PC-3 (cell line): ENCODE measurements at regions not wholly inside any gene's neighbourhood (a gene's known extent, or its start where the extent isn't known, plus 50 kb on each side); places are given as distances from the start of the nearest gene placed in this dataset.

Experiments used
- ATAC-seq: fragments of 200-7000 bp; cut with Tn5 transposase; 2 replicates; pipeline ENCODE4 v1.9.1; 2020; ENCODE audit warnings: mild to moderate bottlenecking, moderate library complexity
- BruUV-seq: library from RNA; stranded (reverse); fragments of 400-500 nt; replicated peaks from 2 replicates; lab custom pipeline; 2021; lab: Mats Ljungman, UMichigan
- CTCF ChIA-PET: fragments of 300-600 bp; sonication (Branson Sonifier 250); formaldehyde crosslinking; loops from one replicate; lab custom pipeline; 2022; ENCODE audit warnings: antibody characterized with exemption; lab: Charles Lee
- POLR2A ChIA-PET: fragments of 300-600 bp; sonication (Branson Sonifier 250); formaldehyde crosslinking; loops from one replicate; lab custom pipeline; 2022; ENCODE audit warnings: antibody characterized with exemption; ENCODE audit not compliant: unreplicated experiment; lab: Charles Lee
- DNase-seq: peaks from one replicate; pipeline ENCODE4 v3.0.0-alpha.2; 2015
- H2AFZ ChIP-seq: fragments of 300-600 bp; sonication (generic); 2 replicates; pipeline ENCODE4 v1.6.0; 2016; ENCODE audit warnings: antibody characterized with exemption, low read length
- H3F3A ChIP-seq: fragments of 300-600 bp; sonication (generic); one replicate; pipeline ENCODE4 v1.6.0; 2017; ENCODE audit warnings: antibody characterized with exemption, low read length, control low read depth, mild to moderate bottlenecking; ENCODE audit not compliant: unreplicated experiment
- H3K27ac ChIP-seq: fragments of 300-600 bp; sonication (generic); 2 replicates; pipeline ENCODE4 v1.5.1; 2016; ENCODE audit warnings: mild to moderate bottlenecking, low read length
- H3K27me3 ChIP-seq: fragments of 300-600 bp; sonication (generic); 2 replicates; pipeline ENCODE4 v1.6.1; 2016; ENCODE audit warnings: low read length, mixed read lengths
- H3K36me3 ChIP-seq: fragments of 300-600 bp; sonication (generic); 2 replicates; pipeline ENCODE4 v1.6.1; 2016; ENCODE audit warnings: low read depth, mixed run types, low read length, mixed read lengths
- H3K4me1 ChIP-seq: fragments of 300-600 bp; sonication (generic); 2 replicates; pipeline ENCODE4 v1.5.1; 2016; ENCODE audit warnings: low read length; ENCODE audit not compliant: insufficient read depth
- H3K4me2 ChIP-seq: fragments of 300-600 bp; sonication (generic); 2 replicates; pipeline ENCODE4 v1.6.0; 2016; ENCODE audit warnings: low read length
- H3K4me3 ChIP-seq: fragments of 300-600 bp; sonication (generic); 2 replicates; pipeline ENCODE4 v1.5.1; 2016; ENCODE audit warnings: mild to moderate bottlenecking, low read length, mixed read lengths
- H3K79me2 ChIP-seq: fragments of 300-600 bp; sonication (generic); 2 replicates; pipeline ENCODE4 v1.6.1; 2017; ENCODE audit warnings: low read length, mixed read lengths
- H3K9ac ChIP-seq: fragments of 300-600 bp; sonication (generic); 2 replicates; pipeline ENCODE4 v1.6.0; 2016; ENCODE audit warnings: mild to moderate bottlenecking, low read length
- H3K9me2 ChIP-seq: fragments of 300-600 bp; sonication (generic); replicated peaks from 2 replicates; pipeline ENCODE4 v1.6.1; 2016; ENCODE audit warnings: mixed run types, low read length, mixed read lengths
- H3K9me3 ChIP-seq: fragments of 300-600 bp; sonication (generic); 2 replicates; pipeline ENCODE4 v1.6.1; 2016; ENCODE audit warnings: low read length, mixed read lengths
- H4K20me1 ChIP-seq: fragments of 300-600 bp; sonication (generic); 2 replicates; pipeline ENCODE4 v1.6.1; 2016; ENCODE audit warnings: low read length, mixed read lengths
- CTCF ChIP-seq: fragments of 300-600 bp; sonication (generic); conservative IDR thresholded peaks from 2 replicates; pipeline ENCODE4 v1.5.1; 2017; ENCODE audit warnings: antibody characterized with exemption, low read depth, mild to moderate bottlenecking, low read length
- EZH2 ChIP-seq: fragments of 300-600 bp; sonication (generic); IDR thresholded peaks from one replicate; pipeline ENCODE4 v1.6.1; 2017; ENCODE audit warnings: antibody characterized with exemption, mild to moderate bottlenecking, low read length; ENCODE audit not compliant: unreplicated experiment
- EZH2phosphoT487 ChIP-seq: fragments of 300-600 bp; sonication (generic); IDR thresholded peaks from 2 replicates; pipeline ENCODE4 v1.6.1; 2018; ENCODE audit warnings: mild to moderate bottlenecking, antibody characterized with exemption, low read length, borderline replicate concordance
- intact Hi-C: fragments of 100-400 bp; cut with micrococcal nuclease; formaldehyde crosslinking; loops from 2 replicates; pipeline ENCODE4 v1.9.0; 2023

GRCh38 chr9:2288309-2288708 lies 273.2 kb downstream of the SMARCA2 start:
- no peak overlapping the region for H3K27ac ChIP-seq
- H3K4me3 ChIP-seq, result no peak overlapping the region
- BruUV-seq, result no TSS peak
- no peaks in the 10 kb centered on the region for H3K27me3 ChIP-seq
- H4K20me1 ChIP-seq, result no peaks in the 10 kb centered on the region
- POLR2A ChIA-PET, result no interaction called here
- H3K79me2 ChIP-seq, result no peaks in the 10 kb centered on the region
- TF ChIP-seq EZH2phosphoT487 (no peak), EZH2 (no peak), CTCF (no peak)
- intact Hi-C loops, result no loop called here
- no peak overlapping the region for H2AFZ ChIP-seq
- H3K9me3 ChIP-seq, result no peaks in the 10 kb centered on the region
- CTCF ChIA-PET, result no interaction called here
- DNase-seq, result no peak
- H3K36me3 ChIP-seq, result no peaks in the 10 kb centered on the region
- no peaks in the 10 kb centered on the region for H3F3A ChIP-seq
- H3K4me1 ChIP-seq, result peaks cover 6% of the 10 kb centered on the region; the same call in 1 of the 2 replicates
- H3K9me2 ChIP-seq, result no peaks in the 10 kb centered on the region
- no peak overlapping the region for H3K4me2 ChIP-seq
- ATAC-seq, result no peak
- no peak overlapping the region for H3K9ac ChIP-seq

GRCh38 chr9:2289263-2289662 lies 274.1 kb downstream of the SMARCA2 start:
- CTCF ChIA-PET, result no interaction called here
- Histone ChIP-seq H3K36me3 (no peaks in the 10 kb centered on the region), H3K4me1 (peaks cover 6% of the 10 kb centered on the region; the same call in 1 of the 2 replicates), H3K4me3 (no peak overlapping the region), H4K20me1 (no peaks in the 10 kb centered on the region), H3K9me2 (no peaks in the 10 kb centered on the region), H3K9ac (no peak overlapping the region), H3K9me3 (no peaks in the 10 kb centered on the region), H3K27me3 (no peaks in the 10 kb centered on the region), H3K4me2 (no peak overlapping the region), H2AFZ (no peak overlapping the region), H3K27ac (no peak overlapping the region), H3K79me2 (no peaks in the 10 kb centered on the region), H3F3A (no peaks in the 10 kb centered on the region)
- no TSS peak for BruUV-seq
- intact Hi-C loops, result no loop called here
- no peak for TF ChIP-seq EZH2phosphoT487
- TF ChIP-seq CTCF, result no peak
- no peak for TF ChIP-seq EZH2
- DNase-seq, result no peak
- POLR2A ChIA-PET, result no interaction called here
- ATAC-seq, result no peak

GRCh38 chr9:2290382-2290781 lies 275.2 kb downstream of the SMARCA2 start:
- H3K4me2 ChIP-seq, result no peak overlapping the region
- DNase-seq, result no peak
- H2AFZ ChIP-seq, result no peak overlapping the region
- ChIA-PET CTCF (no interaction called here), POLR2A (interaction anchor here (0.6 kb wide), 1 partner anchor 9 kb away, joined by 5 read pairs; no protein-coding TSS in a partner anchor)
- ATAC-seq, result no peak
- H3K27me3 ChIP-seq, result no peaks in the 10 kb centered on the region
- no peak overlapping the region for H3K4me3 ChIP-seq
- intact Hi-C loops, result no loop called here
- peaks cover 6% of the 10 kb centered on the region; the same call in 1 of the 2 replicates for H3K4me1 ChIP-seq
- H4K20me1 ChIP-seq, result no peaks in the 10 kb centered on the region
- no peaks in the 10 kb centered on the region for H3K9me3 ChIP-seq
- TF ChIP-seq EZH2phosphoT487 (no peak), EZH2 (no peak), CTCF (no peak)
- no peaks in the 10 kb centered on the region for H3F3A ChIP-seq
- H3K27ac ChIP-seq, result no peak overlapping the region
- no peaks in the 10 kb centered on the region for H3K36me3 ChIP-seq
- H3K9me2 ChIP-seq, result no peaks in the 10 kb centered on the region
- no peaks in the 10 kb centered on the region for H3K79me2 ChIP-seq
- BruUV-seq, result no TSS peak
- no peak overlapping the region for H3K9ac ChIP-seq
